ENCODE measurements at regions not wholly inside any gene's neighbourhood (a gene's known extent, or its start where the extent isn't known, plus 50 kb on each side); places are given as distances from the start of the nearest gene placed in this dataset.

DNA sequence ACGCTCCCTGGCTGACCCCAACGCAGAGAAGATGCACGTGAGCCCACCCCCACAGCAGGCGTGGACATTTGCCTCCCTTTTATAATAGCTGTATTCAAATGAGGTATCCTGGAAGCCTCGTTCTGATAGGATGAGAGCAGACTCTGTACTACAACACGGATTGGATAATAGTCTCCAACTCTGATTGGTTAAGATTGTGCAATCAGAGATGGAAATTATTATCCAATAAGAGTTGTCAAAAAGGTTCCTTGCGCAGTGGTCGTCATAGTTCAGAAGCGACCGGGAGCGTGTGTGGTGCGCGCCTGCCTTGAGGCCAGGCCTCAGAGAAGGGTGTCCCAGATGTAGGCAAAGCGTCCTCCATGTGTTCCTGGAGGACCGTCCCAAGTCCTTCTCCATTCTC lies 104.6 kb downstream of the USP22 start:
- no peak for TF ChIP-seq POLR2A (IDR thresholded peaks at IDR 0.05)
- no peak for TF ChIP-seq CTCF (IDR thresholded peaks at IDR 0.05)

Measured in breast epithelium (tissue), 3 donors.